HEK293 (cell line): ENCODE measurements at regions not wholly inside any gene's neighbourhood (a gene's known extent, or its start where the extent isn't known, plus 50 kb on each side); places are given as distances from the start of the nearest gene placed in this dataset.

Experiments
- CTCF ChIA-PET: fragments of 350-600 bp; formaldehyde crosslinking; extraction: SDS; loops from one replicate; lab custom pipeline; 2021; ENCODE audit warnings: antibody characterized with exemption; lab: Yijun Ruan, JAX
- POLR2A ChIA-PET: fragments of 300-600 bp; formaldehyde crosslinking; extraction: SDS; loops from one replicate; lab custom pipeline; 2020; ENCODE audit warnings: antibody characterized with exemption, inconsistent platforms; lab: Yijun Ruan, JAX
- H3K27ac ChIP-seq: fragments of 200-500 bp; sonication (Bioruptor generic); 2 replicates; pipeline ENCODE4 v1.5.1; 2014; ENCODE audit warnings: low read depth, low read length, control low read depth, inconsistent platforms; ENCODE audit errors: extremely low read depth
- H3K36me3 ChIP-seq, 2 experiments: fragments of 200-500 bp in 1 of 2; sonication (Bioruptor generic) in 1 of 2; 1 replicate in 1 of 2; 2 replicates in 1 of 2; pipeline ENCODE4 v1.5.1; 2014 to 2017; ENCODE audit warnings: inconsistent platforms in 2 of 2, low read length in 2 of 2; ENCODE audit not compliant: control insufficient read depth in 2 of 2, insufficient read depth in 1 of 2
- H3K4me1 ChIP-seq: fragments of 200-500 bp; sonication (Bioruptor generic); 2 replicates; pipeline ENCODE4 v1.5.1; 2014; ENCODE audit warnings: mild to moderate bottlenecking, low read length, inconsistent platforms; ENCODE audit not compliant: control insufficient read depth, insufficient read depth
- H3K4me3 ChIP-seq: 2 replicates; pipeline ENCODE4 v1.5.1; 2011; ENCODE audit warnings: low read depth, mild to moderate bottlenecking, control low read depth, low read length, moderate library complexity
- H3K9me3 ChIP-seq: fragments of 200-500 bp; sonication (Bioruptor generic); 2 replicates; pipeline ENCODE4 v1.5.1; 2014; ENCODE audit warnings: low read depth, low read length, inconsistent platforms; ENCODE audit not compliant: control insufficient read depth, insufficient read depth
- BCL11A ChIP-seq: fragments of 450-650 bp; formaldehyde crosslinking; IDR thresholded peaks from 2 replicates; pipeline ENCODE4 v1.5.1; 2016; ENCODE audit warnings: low read depth, missing biosample characterization, missing genetic modification characterization
- BCL11B ChIP-seq: fragments of 450-650 bp; formaldehyde crosslinking; IDR thresholded peaks from 2 replicates; pipeline ENCODE4 v1.5.1; 2016; ENCODE audit warnings: low read depth, missing biosample characterization, missing genetic modification characterization
- CTCF ChIP-seq: fragments of 450-650 bp; formaldehyde crosslinking; IDR thresholded peaks from 2 replicates; pipeline ENCODE4 v1.5.1; 2016; ENCODE audit warnings: missing biosample characterization, missing genetic modification characterization
- GFI1B ChIP-seq: fragments of 450-650 bp; formaldehyde crosslinking; IDR thresholded peaks from 2 replicates; pipeline ENCODE4 v1.5.1; 2016; ENCODE audit warnings: missing biosample characterization, missing genetic modification characterization
- HIC1 ChIP-seq: fragments of 450-650 bp; formaldehyde crosslinking; IDR thresholded peaks from 2 replicates; pipeline ENCODE4 v1.5.1; 2016; ENCODE audit warnings: missing biosample characterization, missing genetic modification characterization
- IKZF3 ChIP-seq: fragments of 450-650 bp; IDR thresholded peaks from 2 replicates; pipeline ENCODE4 v1.5.0; 2018; ENCODE audit warnings: missing biosample characterization, mild to moderate bottlenecking, missing genetic modification characterization, moderate library complexity
- KLF9 ChIP-seq: fragments of 450-650 bp; formaldehyde crosslinking; IDR thresholded peaks from 2 replicates; pipeline ENCODE4 v1.5.1; 2016; ENCODE audit warnings: missing biosample characterization, missing genetic modification characterization, low read depth
- TSHZ1 ChIP-seq: fragments of 450-650 bp; formaldehyde crosslinking; IDR thresholded peaks from 2 replicates; pipeline ENCODE4 v1.5.1; 2016; ENCODE audit warnings: missing biosample characterization, missing genetic modification characterization, borderline replicate concordance
- ZBTB8A ChIP-seq: fragments of 450-650 bp; formaldehyde crosslinking; IDR thresholded peaks from 2 replicates; pipeline ENCODE4 v1.5.1; 2016; ENCODE audit warnings: missing biosample characterization, missing genetic modification characterization
- ZFHX2 ChIP-seq: fragments of 450-650 bp; formaldehyde crosslinking; conservative IDR thresholded peaks from 2 replicates; pipeline ENCODE4 v1.5.1; 2016; ENCODE audit warnings: missing biosample characterization, missing genetic modification characterization
- ZNF112 ChIP-seq: fragments of 450-650 bp; formaldehyde crosslinking; IDR thresholded peaks from 2 replicates; pipeline ENCODE4 v1.5.0; 2017; ENCODE audit warnings: missing biosample characterization, missing genetic modification characterization
- ZNF146 ChIP-seq: fragments of 450-650 bp; formaldehyde crosslinking; IDR thresholded peaks from 2 replicates; pipeline ENCODE4 v1.5.1; 2016; ENCODE audit warnings: missing biosample characterization, missing genetic modification characterization
- ZNF2 ChIP-seq: fragments of 450-650 bp; formaldehyde crosslinking; IDR thresholded peaks from 2 replicates; pipeline ENCODE4 v1.5.1; 2016; ENCODE audit warnings: missing biosample characterization, missing genetic modification characterization
- ZNF214 ChIP-seq: fragments of 450-650 bp; formaldehyde crosslinking; IDR thresholded peaks from 2 replicates; pipeline ENCODE4 v1.5.1; 2017; ENCODE audit warnings: missing biosample characterization, mild to moderate bottlenecking, missing genetic modification characterization, borderline replicate concordance
- ZNF239 ChIP-seq: fragments of 450-650 bp; formaldehyde crosslinking; IDR thresholded peaks from 2 replicates; pipeline ENCODE4 v1.5.1; 2016; ENCODE audit warnings: missing biosample characterization, missing genetic modification characterization
- ZNF26 ChIP-seq: fragments of 450-650 bp; formaldehyde crosslinking; IDR thresholded peaks from 2 replicates; pipeline ENCODE4 v1.5.1; 2016; ENCODE audit warnings: missing biosample characterization, missing genetic modification characterization
- ZNF335 ChIP-seq: fragments of 450-650 bp; formaldehyde crosslinking; conservative IDR thresholded peaks from 2 replicates; pipeline ENCODE4 v1.5.1; 2016; ENCODE audit warnings: missing biosample characterization, missing genetic modification characterization
- ZNF350 ChIP-seq: fragments of 450-650 bp; formaldehyde crosslinking; IDR thresholded peaks from 2 replicates; pipeline ENCODE4 v1.5.0; 2017; ENCODE audit warnings: missing biosample characterization, mild to moderate bottlenecking, missing genetic modification characterization
- ZNF544 ChIP-seq: fragments of 450-650 bp; formaldehyde crosslinking; IDR thresholded peaks from 2 replicates; pipeline ENCODE4 v1.5.0; 2017; ENCODE audit warnings: missing biosample characterization, missing genetic modification characterization
- ZNF658 ChIP-seq: fragments of 450-650 bp; formaldehyde crosslinking; IDR thresholded peaks from 2 replicates; pipeline ENCODE4; 2016; ENCODE audit warnings: missing biosample characterization, missing genetic modification characterization
- ZSCAN16 ChIP-seq: fragments of 450-650 bp; formaldehyde crosslinking; IDR thresholded peaks from 2 replicates; pipeline ENCODE4 v1.5.1; 2016; ENCODE audit warnings: missing biosample characterization, missing genetic modification characterization

- no peak overlapping the region for H3K27ac ChIP-seq
- H3K4me3 ChIP-seq = no peak overlapping the region
- TF ChIP-seq ZFHX2 (tag by site-specific recombination) = no peak
- TF ChIP-seq IKZF3 (tag by site-specific recombination) = no peak
- no peak for TF ChIP-seq ZNF350 (tag by site-specific recombination)
- no peak for TF ChIP-seq CTCF (tag by site-specific recombination)
- TF ChIP-seq ZNF26 (tag by site-specific recombination) = no peak
- TF ChIP-seq ZNF214 (tag by site-specific recombination) = no peak
- no peak for TF ChIP-seq ZNF2
- TF ChIP-seq ZNF112 (tag by site-specific recombination) = no peak
- TF ChIP-seq ZBTB8A = no peak
- no peak for TF ChIP-seq BCL11A
- TF ChIP-seq TSHZ1 (tag by site-specific recombination) = no peak
- no peak for TF ChIP-seq ZNF335 (tag by site-specific recombination)
- no peak for TF ChIP-seq BCL11B (tag by site-specific recombination)
- TF ChIP-seq HIC1 = no peak
- TF ChIP-seq ZNF544 (tag by site-specific recombination) = no peak
- no peak for TF ChIP-seq ZNF239 (tag by site-specific recombination)
- H3K9me3 ChIP-seq = no peaks in the 10 kb centered on the region; the same call in 1 of the 2 replicates
- POLR2A ChIA-PET = no interaction called here
- CTCF ChIA-PET = no interaction called here
- no peaks in the 10 kb centered on the region for H3K4me1 ChIP-seq
- no peaks in the 10 kb centered on the region for H3K36me3 ChIP-seq
Observed at GRCh38 chr5:16013334-16014065, 166.1 kb downstream of the MARCHF11 start.

- TF ChIP-seq ZNF658 = no peak
- no peak for TF ChIP-seq ZSCAN16 (tag by site-specific recombination)
- no peak for TF ChIP-seq GFI1B (tag by site-specific recombination)
- no peak for TF ChIP-seq KLF9 (tag by site-specific recombination)
- no peak for TF ChIP-seq ZNF146
- TF ChIP-seq, all 188 proteins: peak for 0
- no peaks in the 10 kb centered on the region for H3K36me3 ChIP-seq
- ChIA-PET POLR2A (no interaction called here), CTCF (no interaction called here)
- H3K4me3 ChIP-seq = no peak overlapping the region
- no peaks in the 10 kb centered on the region; the same call in 1 of the 2 replicates for H3K9me3 ChIP-seq
- no peaks in the 10 kb centered on the region for H3K4me1 ChIP-seq
- H3K27ac ChIP-seq = no peak overlapping the region
Observed at GRCh38 chr5:16009256-16009655, 170.3 kb downstream of the MARCHF11 start.
